GM20431 (cell line): ENCODE measurements at regions not wholly inside any gene's neighbourhood (a gene's known extent, or its start where the extent isn't known, plus 50 kb on each side); places are given as distances from the start of the nearest gene placed in this dataset.

Source experiments
- in situ Hi-C: fragments of 300-500 bp; cut with MseI, MboI; formaldehyde crosslinking; loops from one replicate; pipeline ENCODE4 v1.15.0; 2020; ENCODE audit warnings: low sequenced_read_pairs; ENCODE audit not compliant: unreplicated experiment

GRCh38 chr1:244311784-244312532 lies 139.8 kb downstream of the ADSS2 start:
- in situ Hi-C loops: no loop called here

GRCh38 chr1:244313346-244313745 lies 138.4 kb downstream of the ADSS2 start:
- in situ Hi-C loops: no loop called here

GRCh38 chr1:244314921-244315559 lies 136.7 kb downstream of the ADSS2 start:
- in situ Hi-C loops: no loop called here

- in situ Hi-C loops: no loop called here
Measured at GRCh38 chr1:244315996-244316395, 135.7 kb downstream of the ADSS2 start.

- in situ Hi-C loops: no loop called here
Measured at GRCh38 chr1:244316407-244316806, 135.3 kb downstream of the ADSS2 start.

- in situ Hi-C loops: no loop called here
Measured at GRCh38 chr1:244316986-244317655, 134.6 kb downstream of the ADSS2 start.

- in situ Hi-C loops: no loop called here
Measured at GRCh38 chr1:244318078-244318477, 133.6 kb downstream of the ADSS2 start.

- in situ Hi-C loops: no loop called here
Measured at GRCh38 chr1:244318512-244318911, 133.2 kb downstream of the ADSS2 start.

GRCh38 chr1:244319283-244320132 lies 132.2 kb downstream of the ADSS2 start:
- in situ Hi-C loops: no loop called here

- in situ Hi-C loops: no loop called here
Measured at GRCh38 chr1:244322181-244322580, 129.5 kb downstream of the ADSS2 start.

- in situ Hi-C loops: no loop called here
Measured at GRCh38 chr1:244322791-244323521, 128.8 kb downstream of the ADSS2 start.

- in situ Hi-C loops: no loop called here
Measured at GRCh38 chr1:244324176-244324883, 127.4 kb downstream of the ADSS2 start.

GRCh38 chr1:244325056-244325758 lies 126.5 kb downstream of the ADSS2 start:
- in situ Hi-C loops: no loop called here

- in situ Hi-C loops: no loop called here
Measured at GRCh38 chr1:244326757-244327156, 125.0 kb downstream of the ADSS2 start.

- in situ Hi-C loops: no loop called here
Measured at GRCh38 chr1:244327533-244327932, 124.2 kb downstream of the ADSS2 start.

GRCh38 chr1:244328476-244328875 lies 123.2 kb downstream of the ADSS2 start:
- in situ Hi-C loops: no loop called here

GRCh38 chr1:244329591-244330317 lies 122.0 kb downstream of the ADSS2 start:
- in situ Hi-C loops: no loop called here

- in situ Hi-C loops: no loop called here
Measured at GRCh38 chr1:244330318-244330625, 121.4 kb downstream of the ADSS2 start.
